ENCODE measurements at regions not wholly inside any gene's neighbourhood (a gene's known extent, or its start where the extent isn't known, plus 50 kb on each side); places are given as distances from the start of the nearest gene placed in this dataset.

DNA sequence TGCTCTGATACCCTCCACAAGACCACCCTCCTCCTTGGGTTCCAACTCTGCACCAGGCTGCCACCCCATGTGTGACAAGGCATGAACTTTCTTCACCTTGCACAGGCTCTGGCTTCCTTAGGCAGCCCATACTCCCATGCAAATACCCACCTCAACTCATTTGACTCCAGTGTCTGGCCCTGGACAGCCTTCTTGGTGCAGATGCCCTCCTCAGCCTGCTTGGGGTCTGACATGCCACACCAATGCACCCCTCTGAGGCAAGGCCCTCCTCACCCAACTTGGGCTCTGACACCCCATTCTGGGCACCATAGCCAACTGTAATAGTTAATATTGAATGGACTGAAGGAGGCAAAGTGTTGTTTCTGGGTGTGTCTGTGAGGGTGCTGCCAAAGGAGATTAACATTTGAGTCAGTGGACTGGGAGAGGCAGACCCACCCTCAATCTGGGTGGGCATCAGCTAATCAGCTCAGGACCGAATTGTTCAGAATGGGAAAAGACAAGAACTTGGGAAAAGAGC is 115.0 kb upstream of the EPB41L4A start:
- no peak for TF ChIP-seq CTCF (conservative IDR thresholded peaks at IDR 0.05)
- no peak for TF ChIP-seq ZFX (IDR thresholded peaks at IDR 0.05)

All from C4-2B (cell line).